ENCODE measurements at regions not wholly inside any gene's neighbourhood (a gene's known extent, or its start where the extent isn't known, plus 50 kb on each side); places are given as distances from the start of the nearest gene placed in this dataset.
A peak's percentile ranks its signal among the peaks of the same experiment; 100 is the strongest.

- FAIRE-seq (no peak), DNase-seq (no peak)
- Histone ChIP-seq H3K4me1 (ENCODE audit: control insufficient read depth in 3 of 3, insufficient read depth in 2 of 3, low read depth in 1 of 3, low read length in 2 of 3) (no peaks in the 10 kb centered on the region), H3K27ac (ENCODE audit: low read depth in 1 of 3, low read length in 2 of 3) (no peak overlapping the region), H3K36me3 (ENCODE audit: control insufficient read depth in 3 of 3, insufficient read depth in 2 of 3, low read depth in 1 of 3, low read length in 3 of 3) (no peaks in the 10 kb centered on the region), H3K4me3 (ENCODE audit: low read depth in 1 of 3, low read length in 3 of 3) (no peak overlapping the region), H3K27me3 (ENCODE audit: control insufficient read depth in 3 of 3, insufficient read depth in 3 of 3, low read length in 3 of 3) (no peaks in the 10 kb centered on the region), H3K9me3 (ENCODE audit: control insufficient read depth in 2 of 2, insufficient read depth in 1 of 2, low read depth in 1 of 2, low read length in 1 of 2) (no peaks in the 10 kb centered on the region)
- WGBS, 3 donors, result 49 to 62% (median 61%) methylated on average over 5 of the region's 5 CpGs
Measured at GRCh38 chrX:6708676-6709380, 173.9 kb upstream of the VCX3A start.

- FAIRE-seq (no peak), DNase-seq (no peak)
- no peaks in the 10 kb centered on the region for H3K9me3 ChIP-seq (ENCODE audit: control insufficient read depth in 2 of 2, insufficient read depth in 1 of 2, low read depth in 1 of 2, low read length in 1 of 2)
- H3K4me3 ChIP-seq (ENCODE audit: low read depth in 1 of 3, low read length in 3 of 3), result no peak overlapping the region
- WGBS, 3 donors, result 45 to 52% (median 50%) methylated on average over 1 of the region's 1 CpG
- H3K27me3 ChIP-seq (ENCODE audit: control insufficient read depth in 3 of 3, insufficient read depth in 3 of 3, low read length in 3 of 3), result no peaks in the 10 kb centered on the region
- H3K36me3 ChIP-seq (ENCODE audit: control insufficient read depth in 3 of 3, insufficient read depth in 2 of 3, low read depth in 1 of 3, low read length in 3 of 3), result no peaks in the 10 kb centered on the region
- H3K4me1 ChIP-seq (ENCODE audit: control insufficient read depth in 3 of 3, insufficient read depth in 2 of 3, low read depth in 1 of 3, low read length in 2 of 3), result no peaks in the 10 kb centered on the region
- H3K27ac ChIP-seq (ENCODE audit: low read depth in 1 of 3, low read length in 2 of 3), result no peak overlapping the region
Measured at GRCh38 chrX:6708041-6708440, 173.1 kb upstream of the VCX3A start.

GRCh38 chrX:6707497-6707896, 172.6 kb upstream of the VCX3A start:
- FAIRE-seq (no peak), DNase-seq (no peak)
- H3K27ac ChIP-seq (ENCODE audit: low read depth in 1 of 3, low read length in 2 of 3), result no peak overlapping the region
- H3K27me3 ChIP-seq (ENCODE audit: control insufficient read depth in 3 of 3, insufficient read depth in 3 of 3, low read length in 3 of 3), result no peaks in the 10 kb centered on the region
- no peak overlapping the region for H3K4me3 ChIP-seq (ENCODE audit: low read depth in 1 of 3, low read length in 3 of 3)
- no peaks in the 10 kb centered on the region for H3K36me3 ChIP-seq (ENCODE audit: control insufficient read depth in 3 of 3, insufficient read depth in 2 of 3, low read depth in 1 of 3, low read length in 3 of 3)
- no peaks in the 10 kb centered on the region for H3K9me3 ChIP-seq (ENCODE audit: control insufficient read depth in 2 of 2, insufficient read depth in 1 of 2, low read depth in 1 of 2, low read length in 1 of 2)
- no peaks in the 10 kb centered on the region for H3K4me1 ChIP-seq (ENCODE audit: control insufficient read depth in 3 of 3, insufficient read depth in 2 of 3, low read depth in 1 of 3, low read length in 2 of 3)
- 76 to 80% (median 76%) methylated on average over 6 of the region's 6 CpGs for WGBS, 3 donors

GRCh38 chrX:6701085-6701484, 166.2 kb upstream of the VCX3A start:
- FAIRE-seq (no peak), DNase-seq (no peak)
- Histone ChIP-seq H3K4me3 (ENCODE audit: low read depth in 1 of 3, low read length in 3 of 3) (no peak overlapping the region), H3K4me1 (ENCODE audit: control insufficient read depth in 3 of 3, insufficient read depth in 2 of 3, low read depth in 1 of 3, low read length in 2 of 3) (no peaks in the 10 kb centered on the region), H3K27ac (ENCODE audit: low read depth in 1 of 3, low read length in 2 of 3) (no peak overlapping the region), H3K36me3 (ENCODE audit: control insufficient read depth in 3 of 3, insufficient read depth in 2 of 3, low read depth in 1 of 3, low read length in 3 of 3) (no peaks in the 10 kb centered on the region), H3K9me3 (ENCODE audit: control insufficient read depth in 2 of 2, insufficient read depth in 1 of 2, low read depth in 1 of 2, low read length in 1 of 2) (no peaks in the 10 kb centered on the region), H3K27me3 (ENCODE audit: control insufficient read depth in 3 of 3, insufficient read depth in 3 of 3, low read length in 3 of 3) (no peaks in the 10 kb centered on the region)
- 82 to 92% (median 90%) methylated on average over 4 of the region's 4 CpGs for WGBS, 3 donors

- WGBS, 3 donors, result 84 to 90% (median 86%) methylated on average over 5 of the region's 5 CpGs
- H3K9me3 ChIP-seq (ENCODE audit: control insufficient read depth in 2 of 2, insufficient read depth in 1 of 2, low read depth in 1 of 2, low read length in 1 of 2), result no peaks in the 10 kb centered on the region
- no peak overlapping the region for H3K4me3 ChIP-seq (ENCODE audit: low read depth in 1 of 3, low read length in 3 of 3)
- no peaks in the 10 kb centered on the region for H3K36me3 ChIP-seq (ENCODE audit: control insufficient read depth in 3 of 3, insufficient read depth in 2 of 3, low read depth in 1 of 3, low read length in 3 of 3)
- FAIRE-seq (no peak), DNase-seq (no peak)
- H3K27ac ChIP-seq (ENCODE audit: low read depth in 1 of 3, low read length in 2 of 3), result no peak overlapping the region
- no peaks in the 10 kb centered on the region for H3K4me1 ChIP-seq (ENCODE audit: control insufficient read depth in 3 of 3, insufficient read depth in 2 of 3, low read depth in 1 of 3, low read length in 2 of 3)
- H3K27me3 ChIP-seq (ENCODE audit: control insufficient read depth in 3 of 3, insufficient read depth in 3 of 3, low read length in 3 of 3), result no peaks in the 10 kb centered on the region
Measured at GRCh38 chrX:6695717-6696116, 160.8 kb upstream of the VCX3A start.

GRCh38 chrX:6694977-6695376, 160.1 kb upstream of the VCX3A start:
- FAIRE-seq (no peak), DNase-seq (no peak)
- no peaks in the 10 kb centered on the region for H3K27me3 ChIP-seq (ENCODE audit: control insufficient read depth in 3 of 3, insufficient read depth in 3 of 3, low read length in 3 of 3)
- 66 to 74% (median 73%) methylated on average over 4 of the region's 4 CpGs for WGBS, 3 donors
- no peaks in the 10 kb centered on the region for H3K4me1 ChIP-seq (ENCODE audit: control insufficient read depth in 3 of 3, insufficient read depth in 2 of 3, low read depth in 1 of 3, low read length in 2 of 3)
- no peak overlapping the region for H3K4me3 ChIP-seq (ENCODE audit: low read depth in 1 of 3, low read length in 3 of 3)
- H3K27ac ChIP-seq (ENCODE audit: low read depth in 1 of 3, low read length in 2 of 3), result no peak overlapping the region
- H3K9me3 ChIP-seq (ENCODE audit: control insufficient read depth in 2 of 2, insufficient read depth in 1 of 2, low read depth in 1 of 2, low read length in 1 of 2), result no peaks in the 10 kb centered on the region
- H3K36me3 ChIP-seq (ENCODE audit: control insufficient read depth in 3 of 3, insufficient read depth in 2 of 3, low read depth in 1 of 3, low read length in 3 of 3), result no peaks in the 10 kb centered on the region

- no peak overlapping the region for H3K4me3 ChIP-seq (ENCODE audit: low read depth in 1 of 3, low read length in 3 of 3)
- no peaks in the 10 kb centered on the region for H3K9me3 ChIP-seq (ENCODE audit: control insufficient read depth in 2 of 2, insufficient read depth in 1 of 2, low read depth in 1 of 2, low read length in 1 of 2)
- no peak overlapping the region for H3K27ac ChIP-seq (ENCODE audit: low read depth in 1 of 3, low read length in 2 of 3)
- WGBS, 3 donors, result 65 to 74% (median 71%) methylated on average over 4 of the region's 4 CpGs
- DNase-seq, result no peak
- H3K36me3 ChIP-seq (ENCODE audit: control insufficient read depth in 3 of 3, insufficient read depth in 2 of 3, low read depth in 1 of 3, low read length in 3 of 3), result no peaks in the 10 kb centered on the region
- no peaks in the 10 kb centered on the region for H3K27me3 ChIP-seq (ENCODE audit: control insufficient read depth in 3 of 3, insufficient read depth in 3 of 3, low read length in 3 of 3)
- H3K4me1 ChIP-seq (ENCODE audit: control insufficient read depth in 3 of 3, insufficient read depth in 2 of 3, low read depth in 1 of 3, low read length in 2 of 3), result no peaks in the 10 kb centered on the region
- no peak for FAIRE-seq
Measured at GRCh38 chrX:6694221-6694620, 159.3 kb upstream of the VCX3A start.

- Histone ChIP-seq H3K4me3 (ENCODE audit: low read depth in 1 of 3, low read length in 3 of 3) (no peak overlapping the region), H3K9me3 (ENCODE audit: control insufficient read depth in 2 of 2, insufficient read depth in 1 of 2, low read depth in 1 of 2, low read length in 1 of 2) (no peaks in the 10 kb centered on the region), H3K27me3 (ENCODE audit: control insufficient read depth in 3 of 3, insufficient read depth in 3 of 3, low read length in 3 of 3) (no peaks in the 10 kb centered on the region), H3K27ac (ENCODE audit: low read depth in 1 of 3, low read length in 2 of 3) (no peak overlapping the region), H3K4me1 (ENCODE audit: control insufficient read depth in 3 of 3, insufficient read depth in 2 of 3, low read depth in 1 of 3, low read length in 2 of 3) (no peaks in the 10 kb centered on the region), H3K36me3 (ENCODE audit: control insufficient read depth in 3 of 3, insufficient read depth in 2 of 3, low read depth in 1 of 3, low read length in 3 of 3) (no peaks in the 10 kb centered on the region)
- 71 to 83% (median 71%) methylated on average over 6 of the region's 6 CpGs for WGBS, 3 donors
- FAIRE-seq (no peak), DNase-seq (no peak)
Measured at GRCh38 chrX:6693051-6693450, 158.1 kb upstream of the VCX3A start.

- 10 to 41% (median 23%) methylated on average over 7 of the region's 7 CpGs for WGBS, 3 donors
- Histone ChIP-seq H3K36me3 (ENCODE audit: control insufficient read depth in 3 of 3, insufficient read depth in 2 of 3, low read depth in 1 of 3, low read length in 3 of 3) (no peaks in the 10 kb centered on the region), H3K4me1 (ENCODE audit: control insufficient read depth in 3 of 3, insufficient read depth in 2 of 3, low read depth in 1 of 3, low read length in 2 of 3) (no peaks in the 10 kb centered on the region), H3K9me3 (ENCODE audit: control insufficient read depth in 2 of 2, insufficient read depth in 1 of 2, low read depth in 1 of 2, low read length in 1 of 2) (no peaks in the 10 kb centered on the region), H3K27ac (ENCODE audit: low read depth in 1 of 3, low read length in 2 of 3) (no peak overlapping the region), H3K4me3 (ENCODE audit: low read depth in 1 of 3, low read length in 3 of 3) (no peak overlapping the region), H3K27me3 (ENCODE audit: control insufficient read depth in 3 of 3, insufficient read depth in 3 of 3, low read length in 3 of 3) (no peaks in the 10 kb centered on the region)
- DNase-seq (peak; percentile 32 to 44), FAIRE-seq (no peak)
Measured at GRCh38 chrX:6685489-6685888, 150.6 kb upstream of the VCX3A start.

Data from small intestine (tissue), 7 donors.